NCI-H2081 (cell line): ENCODE measurements at regions not wholly inside any gene's neighbourhood (a gene's known extent, or its start where the extent isn't known, plus 50 kb on each side); places are given as distances from the start of the nearest gene placed in this dataset.

Experiments
- DNase-seq, 2 experiments: peaks; one replicate each; lab custom pipeline; 2025; lab: John Stamatoyannopoulos, UW

DNA sequence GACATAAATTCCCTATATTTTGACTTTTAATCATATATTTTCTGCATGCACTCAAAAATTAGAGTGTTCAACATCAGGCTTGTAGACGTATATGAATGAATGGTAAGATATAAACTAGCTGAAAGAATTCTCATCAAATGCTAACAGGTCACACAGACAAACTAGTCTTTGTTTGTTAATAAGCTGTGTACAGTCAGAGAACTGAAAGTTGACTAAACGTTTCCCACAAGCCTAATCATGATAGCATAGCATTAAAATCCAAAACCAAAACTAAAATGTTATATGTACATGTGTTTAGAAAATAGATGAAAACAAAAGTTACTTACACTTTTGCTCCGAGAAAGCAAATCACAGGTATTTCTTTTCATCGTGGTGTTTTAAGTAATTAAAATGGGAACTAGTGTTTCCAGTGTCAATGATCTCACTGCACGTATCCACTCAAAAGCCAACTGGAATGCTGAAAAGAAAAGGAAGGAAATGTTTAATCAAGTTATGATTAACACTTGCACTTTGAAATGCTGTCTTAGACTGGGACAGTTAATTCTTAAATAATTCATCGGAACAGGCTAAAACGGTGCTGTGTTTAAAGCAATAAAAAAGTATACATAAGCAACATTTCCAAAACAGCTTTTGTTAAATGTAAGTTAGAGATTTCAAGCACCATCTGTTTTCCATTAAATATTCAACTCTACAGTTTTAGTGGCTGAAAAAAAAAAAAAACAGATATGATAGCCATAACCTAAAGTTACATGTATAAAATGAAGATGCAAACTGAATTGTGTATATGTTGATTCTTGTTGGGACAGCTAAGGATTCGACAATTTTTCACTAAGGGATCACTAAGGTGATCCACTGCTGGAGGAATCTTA, 291.9 kb upstream of the PDE4D start:
- DNase-seq, result no peak

DNA sequence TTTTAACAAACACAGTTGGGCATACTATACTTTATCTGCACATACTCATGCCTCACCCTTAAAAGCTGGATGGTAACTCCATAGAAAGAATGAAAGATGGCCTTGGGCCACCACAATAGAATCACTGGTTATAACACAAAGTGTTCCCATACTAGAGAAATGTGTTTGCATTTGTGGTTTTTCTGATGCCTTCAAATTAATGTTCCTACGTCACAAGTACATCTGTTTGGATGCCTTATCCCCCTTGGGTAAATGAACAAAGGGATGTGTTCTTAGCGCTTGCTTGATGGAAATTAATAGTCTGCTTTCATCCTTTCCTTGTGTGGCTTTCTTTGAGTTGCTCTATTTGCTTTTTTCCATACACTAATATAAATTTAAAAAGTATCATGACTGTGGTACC, 291.1 kb upstream of the PDE4D start:
- no peak for DNase-seq

DNA sequence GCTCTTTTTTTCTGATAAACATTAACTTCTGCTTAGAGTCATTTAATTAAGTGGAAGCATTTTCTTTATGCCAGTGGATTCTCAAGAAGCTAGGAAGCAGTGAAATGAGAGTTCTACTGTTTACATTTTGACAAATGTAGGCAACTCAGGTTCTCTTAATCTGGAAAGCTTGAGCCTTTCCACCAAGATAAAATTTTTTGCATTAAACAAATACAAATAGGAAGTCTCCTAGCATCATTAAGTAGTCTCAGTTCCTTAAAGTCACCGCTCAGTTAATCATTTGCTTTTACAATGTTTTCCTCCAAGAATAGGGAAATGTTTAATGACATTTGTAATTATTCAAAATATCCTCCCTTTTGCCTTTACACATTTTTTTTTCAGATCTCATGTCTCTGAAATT, 290.4 kb upstream of the PDE4D start:
- no peak for DNase-seq

DNA sequence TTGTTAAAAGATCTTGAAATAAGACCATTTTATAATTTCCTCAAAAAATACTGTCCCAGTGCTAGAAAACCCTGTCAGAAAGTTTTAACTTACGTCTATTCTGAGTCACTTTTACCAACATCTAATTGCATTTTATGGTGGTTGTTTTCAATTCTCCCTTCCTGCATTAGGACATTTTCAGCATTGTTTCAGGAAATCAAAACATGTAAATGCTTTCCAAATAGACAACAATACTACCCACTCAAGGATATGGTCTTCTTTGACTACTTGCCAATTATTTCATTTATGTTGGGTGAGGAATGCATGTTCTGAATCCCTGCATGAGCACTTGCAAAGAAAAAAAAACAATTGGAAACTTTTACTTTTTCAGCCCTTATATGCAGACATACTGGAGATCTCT, 284.6 kb upstream of the PDE4D start:
- DNase-seq, result no peak

DNA sequence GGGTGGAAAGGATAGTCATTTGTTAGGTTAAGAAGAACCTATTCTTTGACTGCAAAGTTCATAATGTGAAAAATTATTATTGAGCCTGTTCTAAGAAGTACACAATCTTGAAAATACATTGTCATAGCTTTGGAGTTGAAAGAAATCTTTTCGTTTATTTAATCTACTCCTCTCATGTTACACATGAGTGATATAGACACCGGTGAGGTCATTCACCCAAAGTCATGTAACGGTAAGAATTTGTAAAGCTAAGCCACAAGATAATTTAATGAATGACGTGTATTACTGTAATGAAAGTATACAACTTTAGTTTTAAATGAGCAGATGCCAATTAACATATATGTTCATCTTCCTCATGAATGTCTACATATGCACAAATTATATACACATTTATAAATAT, 284.1 kb upstream of the PDE4D start:
- DNase-seq, result no peak

DNA sequence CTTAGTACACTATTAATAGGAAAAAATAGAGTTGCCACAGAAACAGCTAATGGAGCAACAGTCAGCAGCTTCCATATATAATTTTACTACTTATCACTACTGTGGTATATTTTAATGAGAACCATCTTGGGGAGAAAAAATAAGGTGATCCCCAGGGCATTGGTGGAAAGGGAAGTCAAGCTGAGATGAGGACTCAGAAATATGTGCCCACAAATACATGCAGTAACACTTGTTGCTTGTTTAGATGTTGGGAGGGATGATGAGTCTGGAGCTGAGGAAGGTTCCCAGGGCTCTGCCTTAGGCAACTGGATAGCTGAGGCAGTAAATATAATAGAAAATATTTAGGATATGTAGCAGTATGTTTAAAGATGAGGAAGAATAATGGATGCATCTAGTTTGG, 280.1 kb upstream of the PDE4D start:
- no peak for DNase-seq

DNA sequence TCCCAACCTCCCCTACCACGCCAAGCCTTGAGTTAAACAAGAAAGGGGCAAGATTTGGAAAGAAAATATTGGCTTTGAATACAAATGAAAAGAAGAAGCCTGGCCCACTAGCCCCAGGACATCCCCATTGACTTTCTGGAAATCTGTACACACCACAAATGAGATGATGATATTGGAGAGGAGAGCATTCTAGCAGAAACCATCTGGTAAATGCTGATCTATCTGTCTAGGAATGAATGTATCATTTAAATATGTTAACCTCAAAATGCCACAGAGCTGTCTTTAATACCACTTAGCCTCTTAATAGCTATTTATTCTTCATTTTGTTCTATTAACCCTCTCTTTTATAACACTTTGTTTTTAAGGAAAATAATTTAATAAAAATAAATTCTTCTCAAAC, 270.2 kb upstream of the PDE4D start:
- no peak for DNase-seq

DNA sequence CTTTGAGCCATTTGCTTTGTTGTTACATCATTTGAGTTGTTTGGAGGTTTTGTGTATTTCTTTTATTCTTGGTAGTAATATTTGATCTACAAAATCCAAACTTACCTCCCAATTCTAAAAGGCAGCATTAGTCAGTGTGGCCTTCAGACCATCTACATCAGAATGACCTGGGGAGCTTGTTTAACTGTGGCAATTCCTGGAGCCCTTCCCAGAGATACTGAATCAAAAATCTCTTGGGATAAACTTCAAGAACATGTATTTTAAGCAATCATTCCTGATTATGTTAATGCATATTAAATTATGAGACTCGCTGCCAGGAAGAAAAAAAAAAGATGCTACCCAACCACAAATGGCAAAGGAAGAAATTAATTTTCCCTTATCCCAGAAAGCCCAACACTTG, 268.9 kb upstream of the PDE4D start:
- no peak for DNase-seq

DNA sequence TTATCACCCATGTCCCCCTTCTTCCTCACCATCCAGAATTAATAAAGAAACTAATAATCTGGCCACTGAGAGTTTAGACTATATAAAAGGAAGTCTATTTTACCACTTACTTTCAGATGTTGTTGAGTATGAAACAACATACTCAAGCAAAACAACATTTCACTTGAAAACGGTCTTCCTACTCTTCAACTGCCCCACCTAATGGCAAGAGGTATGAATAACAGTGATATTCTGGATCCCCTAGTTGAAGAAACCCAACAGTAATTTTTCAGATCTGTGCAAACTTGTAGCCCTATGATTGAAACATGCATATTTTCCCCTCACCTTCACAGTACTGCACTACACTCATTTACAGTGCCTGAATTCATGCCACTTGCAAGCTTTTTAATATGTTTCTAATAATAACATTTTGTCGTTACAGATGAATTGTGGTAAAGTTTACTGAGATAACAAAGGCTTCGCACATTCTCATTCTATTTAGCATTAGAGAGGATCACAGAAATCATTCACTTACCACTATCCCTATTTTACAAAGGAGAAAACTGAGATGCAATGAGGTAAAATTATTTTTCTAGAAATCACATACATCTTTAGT, 267.9 kb upstream of the PDE4D start:
- peak; percentile 2 to 19 for DNase-seq

DNA sequence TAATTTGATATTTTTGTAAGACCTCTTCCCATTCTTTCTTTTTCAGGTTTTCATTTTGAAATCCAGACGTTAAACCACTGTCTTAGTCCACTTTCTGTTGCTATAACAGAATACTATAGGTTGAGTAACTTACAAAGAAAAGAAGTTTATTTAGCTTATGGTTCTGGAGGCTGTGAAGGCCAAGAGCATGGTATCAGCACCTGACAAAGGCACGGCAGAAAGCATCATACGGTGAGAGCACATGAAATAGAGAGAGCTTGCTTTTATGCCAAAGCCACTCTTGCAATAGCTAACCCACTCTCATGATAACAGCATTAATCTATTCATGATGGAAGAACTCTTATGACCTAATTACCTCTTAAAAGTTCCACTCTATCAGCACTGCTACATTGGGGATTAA, 255.6 kb upstream of the PDE4D start:
- DNase-seq, result no peak

DNA sequence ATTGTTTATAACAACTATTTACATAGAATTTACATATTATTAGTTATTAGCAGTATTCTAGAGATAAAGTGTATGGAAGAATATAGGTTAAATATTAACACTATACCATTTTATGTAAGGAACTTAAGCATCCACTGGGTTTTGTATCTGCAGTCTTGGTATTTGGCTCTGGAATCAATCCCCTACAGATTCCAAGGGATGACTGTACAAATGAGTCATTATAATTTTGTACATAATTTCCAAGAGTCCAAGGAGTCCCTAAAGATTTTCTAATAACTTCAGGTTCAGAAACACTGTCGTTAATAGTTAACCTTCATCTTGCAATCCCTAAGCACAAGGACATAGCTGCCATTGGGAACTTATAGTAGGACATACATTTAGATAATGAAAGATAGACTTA, 254.8 kb upstream of the PDE4D start:
- no peak for DNase-seq

DNA sequence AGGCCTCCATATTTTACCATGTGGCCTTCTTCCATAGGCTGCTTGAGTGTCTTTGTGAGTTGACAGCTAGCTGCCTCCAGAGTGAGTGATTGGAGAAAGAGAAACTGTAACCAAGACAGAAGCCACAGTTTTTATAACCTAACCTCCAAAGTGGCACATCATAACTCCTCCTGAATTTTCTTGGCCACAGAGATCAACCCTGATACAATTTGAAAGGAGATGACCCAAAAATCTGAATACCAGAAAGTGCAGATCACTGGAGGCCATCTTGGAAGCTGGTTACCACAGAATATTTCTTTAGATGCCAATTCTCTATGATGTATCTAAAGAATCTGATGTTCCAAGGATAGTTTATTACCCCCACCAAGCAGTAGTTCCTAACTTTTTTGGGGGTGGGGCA, 254.3 kb upstream of the PDE4D start:
- DNase-seq, result no peak

DNA sequence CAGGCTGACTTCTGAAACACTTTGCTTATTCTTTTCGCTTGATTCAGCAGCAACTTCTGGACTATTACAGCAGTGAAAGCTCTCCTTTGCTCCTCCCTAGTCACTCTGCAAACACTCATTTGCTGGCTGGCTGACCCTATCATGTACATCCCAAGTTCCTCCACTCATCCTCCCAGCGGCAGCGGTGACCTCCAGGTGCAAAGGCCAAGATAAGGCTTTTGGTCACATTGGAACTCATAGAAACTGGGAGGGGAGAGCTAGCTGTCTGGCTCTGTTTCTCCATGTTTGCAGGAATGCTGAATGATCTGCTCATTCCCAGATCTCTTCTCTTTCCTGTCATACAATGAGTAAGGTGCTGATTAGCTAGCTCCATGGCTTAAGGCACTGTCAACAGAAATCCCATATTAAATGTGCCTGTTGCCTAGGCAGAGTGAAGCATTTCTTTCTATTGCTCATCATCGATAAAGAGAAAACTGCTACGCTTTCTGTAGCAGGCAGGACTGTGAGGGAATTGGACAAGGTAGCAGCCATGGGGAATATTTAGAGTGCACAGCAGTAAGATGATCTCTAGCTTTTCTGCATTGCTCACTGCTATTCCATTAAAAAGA, 250.5 kb upstream of the PDE4D start:
- DNase-seq, result no peak

DNA sequence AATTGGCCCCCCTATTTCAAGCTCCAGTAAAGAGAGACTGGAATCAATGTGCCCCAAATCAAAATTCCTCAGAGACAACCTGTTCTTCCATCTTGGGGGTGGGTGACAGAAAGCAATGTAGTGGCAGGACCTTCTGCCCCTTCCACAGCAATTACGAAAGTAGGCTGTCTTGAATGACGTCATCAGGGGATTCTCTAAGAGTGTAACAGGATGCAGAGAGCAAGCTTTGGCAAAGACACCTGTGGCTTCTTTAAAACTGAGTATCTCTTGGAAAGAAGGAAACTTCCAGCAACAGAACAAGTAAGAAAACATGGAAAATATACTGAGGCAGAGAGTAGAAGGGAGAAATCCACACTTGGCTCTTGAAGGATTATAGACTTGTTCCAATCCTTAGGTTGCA, 247.6 kb upstream of the PDE4D start:
- DNase-seq, result no peak

DNA sequence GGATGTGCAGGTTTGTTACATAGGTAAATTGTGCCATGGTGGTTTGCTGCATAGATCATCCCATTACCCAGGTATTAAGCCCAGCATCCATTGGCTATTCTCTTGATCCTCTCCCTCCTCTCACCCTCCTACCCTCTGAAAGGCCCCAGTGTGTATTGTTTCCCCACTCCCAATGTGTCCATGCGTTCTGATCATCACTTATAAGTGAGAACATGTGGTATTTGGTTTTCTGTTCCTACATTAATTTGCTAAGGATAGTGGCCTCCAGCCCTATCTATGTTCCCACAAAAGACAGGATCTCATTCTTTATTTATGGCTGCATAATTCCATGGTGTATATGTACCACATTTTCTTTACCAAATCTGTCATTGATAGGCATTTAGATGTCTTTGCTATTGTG, 243.3 kb upstream of the PDE4D start:
- no peak for DNase-seq

DNA sequence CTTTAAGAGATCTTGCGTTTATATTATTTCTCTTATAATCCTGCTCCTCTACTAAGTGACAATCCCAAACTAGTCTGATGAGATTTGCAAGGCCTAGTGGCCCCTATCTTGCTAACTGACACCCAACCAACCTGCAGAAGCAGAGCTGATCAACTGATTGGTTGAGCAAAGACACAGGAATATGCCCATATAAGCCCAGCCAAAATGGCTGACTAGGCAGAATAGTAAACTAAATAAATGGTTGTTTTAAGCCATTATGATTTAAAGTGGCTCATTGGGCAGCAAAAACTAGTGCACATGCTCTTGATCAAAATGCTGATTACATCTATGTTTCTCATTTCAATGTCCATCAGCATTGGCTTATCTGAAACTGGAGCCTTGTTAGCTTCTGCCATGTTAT, 238.0 kb upstream of the PDE4D start:
- DNase-seq, result no peak

DNA sequence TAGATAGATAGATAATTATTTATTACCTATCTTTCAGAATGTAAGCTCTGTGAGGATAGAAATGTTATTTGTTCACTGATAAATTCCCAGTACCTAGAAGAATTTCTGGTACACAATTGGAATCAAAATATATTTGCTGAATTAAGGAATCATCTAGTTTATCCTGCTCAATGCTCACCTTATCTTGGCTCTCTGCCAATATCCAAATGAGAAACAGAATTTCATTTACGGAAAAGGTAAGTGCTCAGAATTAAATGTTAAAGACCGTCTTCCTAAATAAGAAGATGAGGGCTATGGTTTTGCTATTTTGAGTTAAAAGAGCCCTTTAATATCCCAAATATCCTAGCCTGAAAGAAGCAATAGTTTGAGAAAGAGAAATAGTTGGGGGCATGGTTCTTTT, 232.1 kb upstream of the PDE4D start:
- no peak for DNase-seq

DNA sequence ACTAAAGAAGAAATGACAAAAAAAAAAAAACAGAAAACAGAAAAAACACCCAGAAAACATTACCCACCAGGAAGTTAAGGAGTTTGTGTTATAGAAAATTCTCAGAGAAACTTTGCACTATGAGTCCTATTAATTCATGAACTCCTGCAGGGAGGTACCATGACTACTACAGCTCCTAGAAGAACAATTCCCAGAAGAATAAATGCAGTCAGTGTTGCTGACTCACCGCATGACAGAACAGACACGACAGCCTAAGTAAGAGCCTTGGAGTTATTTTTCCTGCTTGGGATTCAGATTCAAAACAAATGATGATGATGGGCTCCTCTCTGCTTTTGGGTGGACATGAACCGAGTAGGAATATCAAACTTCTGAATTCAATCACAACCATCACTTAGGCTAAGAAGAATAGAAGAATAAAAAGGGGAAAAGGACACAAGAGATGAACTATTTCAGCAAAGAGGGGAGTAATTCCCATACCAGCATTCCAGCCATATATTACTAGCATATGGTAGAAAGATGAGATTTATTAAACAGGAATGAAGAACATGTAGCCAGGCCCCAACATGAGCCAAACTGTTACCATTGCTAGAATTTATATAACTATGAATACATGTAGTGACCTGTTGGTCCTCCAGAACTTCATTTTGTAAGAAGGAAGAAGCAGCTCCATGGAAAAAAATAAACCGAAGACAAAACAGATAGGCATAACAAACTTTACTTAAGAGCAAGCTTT, 209.6 kb upstream of the PDE4D start:
- no peak for DNase-seq

DNA sequence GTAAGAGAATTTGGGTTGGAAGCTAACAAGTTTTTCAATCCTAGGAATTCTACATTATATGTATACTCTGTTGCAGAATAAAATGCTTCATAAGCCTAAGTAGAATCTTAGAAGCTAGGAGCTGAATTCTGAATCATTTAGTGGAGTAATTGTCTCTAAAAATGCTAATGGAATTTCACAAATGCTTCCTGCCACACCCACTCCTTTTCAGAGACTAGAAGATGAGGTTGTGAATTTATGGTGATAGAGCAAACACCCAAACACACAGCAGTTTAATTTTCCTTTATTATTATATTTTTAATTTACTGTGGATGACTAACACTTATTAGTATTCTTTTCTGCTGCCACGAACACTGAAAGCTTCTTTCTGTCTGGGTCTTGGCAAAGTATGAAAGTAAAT, 208.0 kb upstream of the PDE4D start:
- no peak for DNase-seq

DNA sequence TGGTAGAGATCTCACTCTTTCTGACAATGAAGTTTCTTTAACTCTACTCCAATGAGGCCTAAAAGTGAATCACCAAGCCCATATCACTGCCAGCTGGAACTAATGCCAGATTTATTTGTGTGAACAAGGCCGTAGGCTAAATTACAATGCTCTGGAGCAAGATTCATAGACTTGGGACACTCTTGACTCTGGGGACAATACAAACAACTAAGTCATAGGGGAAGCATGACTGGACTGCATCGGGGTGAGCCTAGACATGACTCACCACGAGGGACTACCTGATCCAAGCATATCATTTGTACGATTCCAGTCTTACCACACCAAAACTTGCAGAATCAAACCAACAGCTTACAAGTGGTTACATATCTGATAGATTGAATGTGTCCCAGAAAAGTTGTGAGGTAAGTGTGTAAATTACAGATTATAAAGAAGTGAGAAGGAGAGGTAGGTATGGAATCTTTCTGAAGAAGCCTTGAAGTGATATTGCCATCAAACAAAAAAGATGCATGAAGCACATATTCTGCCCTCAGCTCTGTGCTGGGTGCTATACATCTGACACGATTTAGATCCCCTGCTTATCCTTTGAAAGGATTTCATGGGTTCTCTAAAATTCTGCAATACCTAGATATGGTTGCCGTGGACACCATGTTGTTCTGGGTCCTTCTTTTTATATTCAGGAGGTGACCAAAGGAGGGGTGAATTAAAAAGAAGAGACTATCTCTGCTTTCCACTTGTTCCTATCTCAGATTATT, 199.3 kb upstream of the PDE4D start:
- DNase-seq, result no peak

DNA sequence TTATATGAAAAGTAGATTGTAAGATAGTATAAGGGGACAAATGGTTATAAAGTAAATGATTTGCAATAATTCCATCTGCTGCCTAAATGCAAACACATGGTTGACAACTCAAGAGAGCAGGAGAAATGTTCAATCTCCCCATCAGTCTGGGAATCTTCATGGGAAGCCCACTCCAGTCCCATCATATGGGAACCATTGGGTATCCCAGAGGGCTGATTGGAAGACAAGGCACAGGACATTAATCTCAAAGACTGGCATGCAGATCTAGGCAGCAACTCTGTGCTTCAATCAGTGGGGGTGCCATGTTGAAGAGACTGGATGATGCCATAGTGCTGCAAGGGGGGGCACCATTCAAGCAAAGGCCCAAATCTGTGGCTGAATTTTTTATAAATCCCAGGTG, 193.1 kb upstream of the PDE4D start:
- no peak for DNase-seq

DNA sequence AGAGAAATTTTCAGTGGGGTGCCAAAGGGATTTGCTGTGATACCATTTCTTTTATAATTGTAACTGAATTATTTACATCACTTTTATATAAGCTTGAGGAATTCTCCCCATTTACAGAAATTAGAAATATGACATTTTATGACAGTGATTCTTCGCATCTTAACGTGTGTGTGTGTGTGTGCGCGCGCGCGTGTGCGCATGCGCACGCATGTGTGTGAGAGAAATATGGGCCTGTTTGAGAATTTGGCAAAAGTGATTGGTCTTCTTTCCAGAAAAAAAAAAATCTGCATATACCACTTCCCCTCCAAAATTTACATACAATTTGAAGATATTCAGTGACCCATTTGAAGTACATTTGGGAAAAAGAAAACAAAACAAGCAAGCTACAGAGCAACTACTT, 190.7 kb upstream of the PDE4D start:
- no peak for DNase-seq
